ENCODE measurements at regions not wholly inside any gene's neighbourhood (a gene's known extent, or its start where the extent isn't known, plus 50 kb on each side); places are given as distances from the start of the nearest gene placed in this dataset.

DNA sequence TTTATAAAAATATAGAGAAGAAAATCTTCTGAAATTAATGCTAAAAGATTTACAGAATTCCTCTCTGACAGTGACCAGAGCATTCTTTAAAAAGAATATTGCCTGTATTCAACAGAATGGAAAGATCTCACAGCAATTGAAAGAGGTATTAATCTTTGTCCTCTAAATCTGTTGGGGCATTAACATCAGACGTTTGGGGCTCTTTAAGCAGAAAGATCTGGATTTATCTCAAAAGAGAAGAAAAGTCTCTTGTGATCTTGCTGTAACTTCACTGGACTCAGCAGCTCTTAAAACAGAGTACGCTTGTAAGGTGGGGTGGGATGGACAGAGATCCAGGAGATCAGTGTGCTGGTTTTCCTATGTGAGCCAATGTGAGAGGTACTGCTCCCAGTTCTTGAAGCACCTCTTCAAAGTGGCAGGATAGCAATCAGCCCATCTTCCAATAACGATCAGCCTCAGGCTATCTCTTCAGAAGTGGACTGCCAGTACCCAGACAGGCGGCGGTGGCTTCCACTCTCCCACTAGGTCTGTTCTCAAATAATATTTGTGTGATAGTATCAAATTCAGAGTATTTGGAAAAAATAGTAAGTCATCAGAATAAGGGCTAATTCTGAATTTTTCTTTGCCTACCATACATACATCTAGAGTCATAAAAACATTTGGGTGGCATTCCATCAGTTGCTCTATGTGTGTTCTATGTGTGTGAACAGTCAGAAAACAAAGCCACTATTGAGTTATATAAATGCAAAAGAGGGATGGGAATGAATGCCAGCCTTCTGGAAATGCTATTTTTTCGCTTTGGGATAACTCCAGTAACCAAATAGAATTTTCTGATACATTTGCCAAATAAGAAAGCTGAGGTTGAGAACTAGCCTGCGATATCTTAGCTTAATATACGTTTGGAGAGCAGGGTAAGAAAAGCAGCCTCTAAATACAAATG lies 237.4 kb upstream of the RGS6 start (continued):
- TF ChIP-seq, protein P1, sequence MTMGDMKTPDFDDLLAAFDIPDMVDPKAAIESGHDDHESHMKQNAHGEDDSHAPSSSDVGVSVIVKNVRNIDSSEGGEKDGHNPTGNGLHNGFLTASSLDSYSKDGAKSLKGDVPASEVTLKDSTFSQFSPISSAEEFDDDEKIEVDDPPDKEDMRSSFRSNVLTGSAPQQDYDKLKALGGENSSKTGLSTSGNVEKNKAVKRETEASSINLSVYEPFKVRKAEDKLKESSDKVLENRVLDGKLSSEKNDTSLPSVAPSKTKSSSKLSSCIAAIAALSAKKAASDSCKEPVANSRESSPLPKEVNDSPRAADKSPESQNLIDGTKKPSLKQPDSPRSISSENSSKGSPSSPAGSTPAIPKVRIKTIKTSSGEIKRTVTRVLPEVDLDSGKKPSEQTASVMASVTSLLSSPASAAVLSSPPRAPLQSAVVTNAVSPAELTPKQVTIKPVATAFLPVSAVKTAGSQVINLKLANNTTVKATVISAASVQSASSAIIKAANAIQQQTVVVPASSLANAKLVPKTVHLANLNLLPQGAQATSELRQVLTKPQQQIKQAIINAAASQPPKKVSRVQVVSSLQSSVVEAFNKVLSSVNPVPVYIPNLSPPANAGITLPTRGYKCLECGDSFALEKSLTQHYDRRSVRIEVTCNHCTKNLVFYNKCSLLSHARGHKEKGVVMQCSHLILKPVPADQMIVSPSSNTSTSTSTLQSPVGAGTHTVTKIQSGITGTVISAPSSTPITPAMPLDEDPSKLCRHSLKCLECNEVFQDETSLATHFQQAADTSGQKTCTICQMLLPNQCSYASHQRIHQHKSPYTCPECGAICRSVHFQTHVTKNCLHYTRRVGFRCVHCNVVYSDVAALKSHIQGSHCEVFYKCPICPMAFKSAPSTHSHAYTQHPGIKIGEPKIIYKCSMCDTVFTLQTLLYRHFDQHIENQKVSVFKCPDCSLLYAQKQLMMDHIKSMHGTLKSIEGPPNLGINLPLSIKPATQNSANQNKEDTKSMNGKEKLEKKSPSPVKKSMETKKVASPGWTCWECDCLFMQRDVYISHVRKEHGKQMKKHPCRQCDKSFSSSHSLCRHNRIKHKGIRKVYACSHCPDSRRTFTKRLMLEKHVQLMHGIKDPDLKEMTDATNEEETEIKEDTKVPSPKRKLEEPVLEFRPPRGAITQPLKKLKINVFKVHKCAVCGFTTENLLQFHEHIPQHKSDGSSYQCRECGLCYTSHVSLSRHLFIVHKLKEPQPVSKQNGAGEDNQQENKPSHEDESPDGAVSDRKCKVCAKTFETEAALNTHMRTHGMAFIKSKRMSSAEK (CRISPR knock-in tag; IDR thresholded peaks at IDR 0.05; ENCODE audit: borderline replicate concordance): no peak
- TF ChIP-seq NFATC4 (CRISPR knock-in tag; IDR thresholded peaks at IDR 0.05) (no peak), KAT7 (CRISPR knock-in tag; IDR thresholded peaks at IDR 0.05; ENCODE audit: borderline replicate concordance) (no peak), TEAD1 (CRISPR knock-in tag; IDR thresholded peaks at IDR 0.05) (no peak), ZNF232 (CRISPR knock-in tag; IDR thresholded peaks at IDR 0.05) (no peak), GABPB1 (CRISPR knock-in tag; IDR thresholded peaks at IDR 0.05) (no peak), GRHL2 (CRISPR knock-in tag; IDR thresholded peaks at IDR 0.05; ENCODE audit: insufficient replicate concordance, severe bottlenecking) (no peak), FOXP1 (CRISPR knock-in tag; IDR thresholded peaks at IDR 0.05; ENCODE audit: borderline replicate concordance) (no peak), ZNF138 (CRISPR knock-in tag; conservative IDR thresholded peaks at IDR 0.05) (no peak)
- TF ChIP-seq, protein P2, sequence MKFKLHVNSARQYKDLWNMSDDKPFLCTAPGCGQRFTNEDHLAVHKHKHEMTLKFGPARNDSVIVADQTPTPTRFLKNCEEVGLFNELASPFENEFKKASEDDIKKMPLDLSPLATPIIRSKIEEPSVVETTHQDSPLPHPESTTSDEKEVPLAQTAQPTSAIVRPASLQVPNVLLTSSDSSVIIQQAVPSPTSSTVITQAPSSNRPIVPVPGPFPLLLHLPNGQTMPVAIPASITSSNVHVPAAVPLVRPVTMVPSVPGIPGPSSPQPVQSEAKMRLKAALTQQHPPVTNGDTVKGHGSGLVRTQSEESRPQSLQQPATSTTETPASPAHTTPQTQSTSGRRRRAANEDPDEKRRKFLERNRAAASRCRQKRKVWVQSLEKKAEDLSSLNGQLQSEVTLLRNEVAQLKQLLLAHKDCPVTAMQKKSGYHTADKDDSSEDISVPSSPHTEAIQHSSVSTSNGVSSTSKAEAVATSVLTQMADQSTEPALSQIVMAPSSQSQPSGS (CRISPR knock-in tag; IDR thresholded peaks at IDR 0.05; ENCODE audit: borderline replicate concordance, low read depth): no peak
- TF ChIP-seq, protein P3, sequence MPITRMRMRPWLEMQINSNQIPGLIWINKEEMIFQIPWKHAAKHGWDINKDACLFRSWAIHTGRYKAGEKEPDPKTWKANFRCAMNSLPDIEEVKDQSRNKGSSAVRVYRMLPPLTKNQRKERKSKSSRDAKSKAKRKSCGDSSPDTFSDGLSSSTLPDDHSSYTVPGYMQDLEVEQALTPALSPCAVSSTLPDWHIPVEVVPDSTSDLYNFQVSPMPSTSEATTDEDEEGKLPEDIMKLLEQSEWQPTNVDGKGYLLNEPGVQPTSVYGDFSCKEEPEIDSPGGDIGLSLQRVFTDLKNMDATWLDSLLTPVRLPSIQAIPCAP (CRISPR knock-in tag; IDR thresholded peaks at IDR 0.05): no peak
- TF ChIP-seq, protein P4, sequence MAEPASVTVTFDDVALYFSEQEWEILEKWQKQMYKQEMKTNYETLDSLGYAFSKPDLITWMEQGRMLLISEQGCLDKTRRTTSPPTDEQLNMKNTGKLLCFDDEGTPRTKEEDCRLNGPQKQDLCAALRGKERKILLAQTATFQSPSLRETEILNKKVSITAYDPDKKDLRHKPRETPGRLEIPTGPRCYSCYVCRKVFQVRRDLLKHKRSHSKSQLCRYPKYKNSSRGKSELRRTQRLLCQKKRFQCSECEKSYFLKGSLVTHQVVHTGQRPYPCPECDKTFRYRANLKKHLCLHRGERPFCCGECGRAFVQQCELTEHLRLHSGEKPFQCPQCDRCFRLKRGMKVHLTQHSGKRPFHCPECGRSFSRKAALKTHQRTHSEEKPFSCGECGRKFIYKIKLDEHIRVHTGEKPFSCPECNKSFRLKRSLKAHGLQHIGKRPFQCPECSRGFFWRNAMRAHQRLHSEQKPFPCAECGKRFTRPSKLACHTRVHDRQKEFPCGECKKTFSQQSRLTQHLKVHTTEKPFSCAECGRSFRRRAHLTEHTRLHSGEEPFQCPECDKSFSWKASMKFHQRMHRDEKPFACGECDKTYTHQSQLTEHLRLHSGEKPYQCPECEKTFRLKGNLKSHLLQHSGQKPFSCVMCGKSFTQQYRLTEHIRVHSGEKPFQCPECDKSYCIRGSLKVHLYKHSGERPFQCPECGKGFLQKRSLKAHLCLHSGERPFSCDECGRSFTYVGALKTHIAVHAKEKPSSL (CRISPR knock-in tag; conservative IDR thresholded peaks at IDR 0.05): no peak

DNA sequence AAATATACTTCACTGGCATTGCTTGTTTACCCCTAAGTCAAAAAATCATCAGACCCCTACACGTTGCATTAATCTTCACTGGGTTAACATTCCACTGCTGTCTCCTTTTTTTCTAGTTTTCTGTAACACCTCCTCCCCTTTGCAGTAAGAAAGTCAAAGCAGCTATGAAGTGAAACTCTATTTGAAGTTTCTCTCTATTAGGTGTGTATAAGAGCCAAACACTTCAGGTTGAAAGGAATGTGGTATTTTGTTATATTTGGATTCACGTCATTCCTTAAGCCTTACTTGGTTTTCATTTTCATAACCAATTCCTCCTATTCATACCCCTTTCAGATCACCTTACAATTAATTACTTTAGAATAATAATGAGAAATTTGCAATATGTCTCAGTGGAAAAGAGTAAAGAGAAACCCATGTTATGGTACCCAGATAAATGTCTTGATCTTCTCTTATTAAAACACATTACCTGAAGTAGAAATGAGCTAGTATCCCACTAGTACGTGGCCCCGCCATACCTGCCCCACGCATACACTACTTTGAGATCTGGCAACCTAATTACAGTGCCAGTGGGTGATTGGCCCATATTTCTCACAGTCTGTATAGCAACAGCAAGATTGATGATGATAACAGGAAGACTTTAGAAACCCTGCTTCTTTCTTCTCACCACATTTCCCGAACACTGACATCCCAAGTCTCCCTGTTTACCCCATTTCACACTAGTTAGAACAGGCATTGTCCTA lies 236.4 kb upstream of the RGS6 start:
- ChIA-PET CTCF (no interaction called here), POLR2A (no interaction called here)
- peaks cover 20% of the 10 kb centered on the region for H3K36me3 Mint-ChIP-seq
- H3K27me3 Mint-ChIP-seq (ENCODE audit: low read depth): no peaks in the 10 kb centered on the region
- no peak overlapping the region for H3K4me3 Mint-ChIP-seq
- H3K9me3 Mint-ChIP-seq: no peaks in the 10 kb centered on the region
- H3K27ac Mint-ChIP-seq: no peak overlapping the region
- DNase-seq (ENCODE audit: low spot score) (no peak), ATAC-seq (no peak)
- H3K4me1 Mint-ChIP-seq: peaks cover 10% of the 10 kb centered on the region
- TF ChIP-seq, protein P5, sequence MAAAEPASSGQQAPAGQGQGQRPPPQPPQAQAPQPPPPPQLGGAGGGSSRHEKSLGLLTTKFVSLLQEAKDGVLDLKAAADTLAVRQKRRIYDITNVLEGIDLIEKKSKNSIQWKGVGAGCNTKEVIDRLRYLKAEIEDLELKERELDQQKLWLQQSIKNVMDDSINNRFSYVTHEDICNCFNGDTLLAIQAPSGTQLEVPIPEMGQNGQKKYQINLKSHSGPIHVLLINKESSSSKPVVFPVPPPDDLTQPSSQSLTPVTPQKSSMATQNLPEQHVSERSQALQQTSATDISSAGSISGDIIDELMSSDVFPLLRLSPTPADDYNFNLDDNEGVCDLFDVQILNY (CRISPR knock-in tag; IDR thresholded peaks at IDR 0.05): no peak
- TF ChIP-seq HMGA2 (CRISPR knock-in tag; IDR thresholded peaks at IDR 0.05): no peak
- TF ChIP-seq, protein P6, sequence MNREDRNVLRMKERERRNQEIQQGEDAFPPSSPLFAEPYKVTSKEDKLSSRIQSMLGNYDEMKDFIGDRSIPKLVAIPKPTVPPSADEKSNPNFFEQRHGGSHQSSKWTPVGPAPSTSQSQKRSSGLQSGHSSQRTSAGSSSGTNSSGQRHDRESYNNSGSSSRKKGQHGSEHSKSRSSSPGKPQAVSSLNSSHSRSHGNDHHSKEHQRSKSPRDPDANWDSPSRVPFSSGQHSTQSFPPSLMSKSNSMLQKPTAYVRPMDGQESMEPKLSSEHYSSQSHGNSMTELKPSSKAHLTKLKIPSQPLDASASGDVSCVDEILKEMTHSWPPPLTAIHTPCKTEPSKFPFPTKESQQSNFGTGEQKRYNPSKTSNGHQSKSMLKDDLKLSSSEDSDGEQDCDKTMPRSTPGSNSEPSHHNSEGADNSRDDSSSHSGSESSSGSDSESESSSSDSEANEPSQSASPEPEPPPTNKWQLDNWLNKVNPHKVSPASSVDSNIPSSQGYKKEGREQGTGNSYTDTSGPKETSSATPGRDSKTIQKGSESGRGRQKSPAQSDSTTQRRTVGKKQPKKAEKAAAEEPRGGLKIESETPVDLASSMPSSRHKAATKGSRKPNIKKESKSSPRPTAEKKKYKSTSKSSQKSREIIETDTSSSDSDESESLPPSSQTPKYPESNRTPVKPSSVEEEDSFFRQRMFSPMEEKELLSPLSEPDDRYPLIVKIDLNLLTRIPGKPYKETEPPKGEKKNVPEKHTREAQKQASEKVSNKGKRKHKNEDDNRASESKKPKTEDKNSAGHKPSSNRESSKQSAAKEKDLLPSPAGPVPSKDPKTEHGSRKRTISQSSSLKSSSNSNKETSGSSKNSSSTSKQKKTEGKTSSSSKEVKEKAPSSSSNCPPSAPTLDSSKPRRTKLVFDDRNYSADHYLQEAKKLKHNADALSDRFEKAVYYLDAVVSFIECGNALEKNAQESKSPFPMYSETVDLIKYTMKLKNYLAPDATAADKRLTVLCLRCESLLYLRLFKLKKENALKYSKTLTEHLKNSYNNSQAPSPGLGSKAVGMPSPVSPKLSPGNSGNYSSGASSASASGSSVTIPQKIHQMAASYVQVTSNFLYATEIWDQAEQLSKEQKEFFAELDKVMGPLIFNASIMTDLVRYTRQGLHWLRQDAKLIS (CRISPR knock-in tag; IDR thresholded peaks at IDR 0.05; ENCODE audit: borderline replicate concordance): no peak
- no peak for TF ChIP-seq TEAD4 (CRISPR knock-in tag; IDR thresholded peaks at IDR 0.05)
- TF ChIP-seq, protein P7, sequence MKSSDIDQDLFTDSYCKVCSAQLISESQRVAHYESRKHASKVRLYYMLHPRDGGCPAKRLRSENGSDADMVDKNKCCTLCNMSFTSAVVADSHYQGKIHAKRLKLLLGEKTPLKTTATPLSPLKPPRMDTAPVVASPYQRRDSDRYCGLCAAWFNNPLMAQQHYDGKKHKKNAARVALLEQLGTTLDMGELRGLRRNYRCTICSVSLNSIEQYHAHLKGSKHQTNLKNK (CRISPR knock-in tag; IDR thresholded peaks at IDR 0.05): no peak
- TF ChIP-seq SP1 (CRISPR knock-in tag; conservative IDR thresholded peaks at IDR 0.05): no peak

Data from WTC11 (cell line).